HepG2 (cell line): ENCODE measurements at regions not wholly inside any gene's neighbourhood (a gene's known extent, or its start where the extent isn't known, plus 50 kb on each side); places are given as distances from the start of the nearest gene placed in this dataset.

Experiments used
- CEBPB ChIP-seq: IDR thresholded peaks from 2 replicates; pipeline ENCODE4 v1.6.1; 2011; ENCODE audit warnings: low read depth, low read length, improper control_type of control experiment, borderline replicate concordance
- MLLT10 ChIP-seq: sonication (generic); formaldehyde crosslinking; IDR thresholded peaks from 2 replicates; pipeline ENCODE4 v1.4.0; 2020; ENCODE audit warnings: missing genetic modification reagents
- POLR2A ChIP-seq, 2 experiments: IDR thresholded peaks; 2 replicates each; pipeline ENCODE4 v1.6.1; 2011; ENCODE audit warnings: low read depth in 2 of 2, low read length in 2 of 2, mild to moderate bottlenecking in 1 of 2, moderate library complexity in 1 of 2; ENCODE audit not compliant: insufficient read depth in 1 of 2
- RBM22 ChIP-seq: fragments of 200-400 bp; formaldehyde crosslinking; optimal IDR thresholded peaks from 2 replicates; pipeline ENCODE3; 2017; ENCODE audit warnings: mild to moderate bottlenecking, low read length, moderate library complexity
- SMAD1 ChIP-seq: sonication (generic); formaldehyde crosslinking; IDR thresholded peaks from 2 replicates; pipeline ENCODE4 v1.4.0; 2020; ENCODE audit warnings: missing genetic modification reagents, low read depth, mild to moderate bottlenecking, borderline replicate concordance
- TAF1 ChIP-seq: sonication (generic); formaldehyde crosslinking; IDR thresholded peaks from 2 replicates; pipeline ENCODE4 v1.4.0; 2020; ENCODE audit warnings: missing genetic modification reagents
- ZNF281 ChIP-seq: sonication (generic); formaldehyde crosslinking; IDR thresholded peaks from 2 replicates; pipeline ENCODE4 v1.4.0; 2020; ENCODE audit warnings: missing genetic modification reagents, borderline replicate concordance
- ZNF550 ChIP-seq: sonication (generic); formaldehyde crosslinking; IDR thresholded peaks from 2 replicates; pipeline ENCODE4 v1.4.0; 2020; ENCODE audit warnings: mild to moderate bottlenecking, missing genetic modification reagents, borderline replicate concordance
- ZNF569 ChIP-seq: sonication (generic); formaldehyde crosslinking; IDR thresholded peaks from 2 replicates; pipeline ENCODE4 v1.5.0; 2020; ENCODE audit warnings: mild to moderate bottlenecking, missing genetic modification reagents, moderate library complexity, borderline replicate concordance
- TF ChIP-seq, protein P1 (sequence below): sonication (generic); formaldehyde crosslinking; IDR thresholded peaks from 2 replicates; pipeline ENCODE4 v1.5.1; 2020; ENCODE audit warnings: mild to moderate bottlenecking, missing genetic modification reagents, moderate library complexity

- TF ChIP-seq, protein P1, sequence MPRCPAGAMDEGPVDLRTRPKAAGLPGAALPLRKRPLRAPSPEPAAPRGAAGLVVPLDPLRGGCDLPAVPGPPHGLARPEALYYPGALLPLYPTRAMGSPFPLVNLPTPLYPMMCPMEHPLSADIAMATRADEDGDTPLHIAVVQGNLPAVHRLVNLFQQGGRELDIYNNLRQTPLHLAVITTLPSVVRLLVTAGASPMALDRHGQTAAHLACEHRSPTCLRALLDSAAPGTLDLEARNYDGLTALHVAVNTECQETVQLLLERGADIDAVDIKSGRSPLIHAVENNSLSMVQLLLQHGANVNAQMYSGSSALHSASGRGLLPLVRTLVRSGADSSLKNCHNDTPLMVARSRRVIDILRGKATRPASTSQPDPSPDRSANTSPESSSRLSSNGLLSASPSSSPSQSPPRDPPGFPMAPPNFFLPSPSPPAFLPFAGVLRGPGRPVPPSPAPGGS (CRISPR knock-in tag), result no peak
- TF ChIP-seq ZNF550 (CRISPR knock-in tag), result no peak
- no peak for TF ChIP-seq SMAD1 (CRISPR knock-in tag)
- no peak for TF ChIP-seq ZNF569 (CRISPR knock-in tag)
- TF ChIP-seq TAF1 (CRISPR knock-in tag), result no peak
- no peak for TF ChIP-seq ZNF281 (CRISPR knock-in tag)
- TF ChIP-seq MLLT10 (CRISPR knock-in tag), result no peak
- TF ChIP-seq RBM22, result no peak
- TF ChIP-seq CEBPB, result no peak
- TF ChIP-seq POLR2A (IDR thresholded peaks at IDR 0.05; ENCODE audit: insufficient read depth in 1 of 2, low read depth in 2 of 2, low read length in 2 of 2), result no peak
Observed at GRCh38 chr5:74382123-74382855, 258.2 kb downstream of the ENC1 start.
